ELR (cell line): ENCODE measurements at regions not wholly inside any gene's neighbourhood (a gene's known extent, or its start where the extent isn't known, plus 50 kb on each side); places are given as distances from the start of the nearest gene placed in this dataset.

Experiments
- DNase-seq: peaks from one replicate; pipeline ENCODE4 v3.0.0-alpha.2; 2015; ENCODE audit warnings: low read depth

- DNase-seq: no peak
Observed at GRCh38 chr4:14790494-14790893, 211.8 kb upstream of the CPEB2 start.

- DNase-seq: peak; percentile 28
Observed at GRCh38 chr4:14792702-14793227, 209.5 kb upstream of the CPEB2 start.

GRCh38 chr4:14800977-14801376 is 201.3 kb upstream of the CPEB2 start:
- DNase-seq: no peak

GRCh38 chr4:14802596-14802995 is 199.7 kb upstream of the CPEB2 start:
- no peak for DNase-seq

GRCh38 chr4:14807856-14808255 is 194.4 kb upstream of the CPEB2 start:
- DNase-seq: no peak

- no peak for DNase-seq
Observed at GRCh38 chr4:14809203-14809602, 193.1 kb upstream of the CPEB2 start.

- DNase-seq: no peak
Observed at GRCh38 chr4:14810121-14810520, 192.2 kb upstream of the CPEB2 start.

GRCh38 chr4:14810568-14810967 is 191.7 kb upstream of the CPEB2 start:
- no peak for DNase-seq

- DNase-seq: no peak
Observed at GRCh38 chr4:14812101-14812500, 190.2 kb upstream of the CPEB2 start.

- no peak for DNase-seq
Observed at GRCh38 chr4:14816623-14817261, 185.5 kb upstream of the CPEB2 start.

GRCh38 chr4:14824189-14824588 is 178.1 kb upstream of the CPEB2 start:
- DNase-seq: no peak

- DNase-seq: peak; percentile 7
Observed at GRCh38 chr4:14827111-14827510, 175.2 kb upstream of the CPEB2 start.

GRCh38 chr4:14829795-14830194 is 172.5 kb upstream of the CPEB2 start:
- DNase-seq: no peak

GRCh38 chr4:14831416-14831815 is 170.9 kb upstream of the CPEB2 start:
- DNase-seq: no peak

- no peak for DNase-seq
Observed at GRCh38 chr4:14833053-14833452, 169.2 kb upstream of the CPEB2 start.

- no peak for DNase-seq
Observed at GRCh38 chr4:14834382-14834781, 167.9 kb upstream of the CPEB2 start.

GRCh38 chr4:14835288-14835687 is 167.0 kb upstream of the CPEB2 start:
- no peak for DNase-seq

- no peak for DNase-seq
Observed at GRCh38 chr4:14835708-14836425, 166.4 kb upstream of the CPEB2 start.

- peak; percentile 13 for DNase-seq
Observed at GRCh38 chr4:14837860-14838259, 164.4 kb upstream of the CPEB2 start.

GRCh38 chr4:14841801-14842768 is 160.2 kb upstream of the CPEB2 start:
- DNase-seq: no peak

GRCh38 chr4:14842964-14843630 is 159.2 kb upstream of the CPEB2 start:
- DNase-seq: no peak

- no peak for DNase-seq
Observed at GRCh38 chr4:14844061-14844460, 158.2 kb upstream of the CPEB2 start.
